DMS153 treated with DMSO at 0.1 percent for 48 hours (cell line): ENCODE measurements at regions not wholly inside any gene's neighbourhood (a gene's known extent, or its start where the extent isn't known, plus 50 kb on each side); places are given as distances from the start of the nearest gene placed in this dataset.
"Not testable (repeated sequence)": the region's sequence is repeated elsewhere in the genome, so short reads cannot be mapped to it uniquely, and the experiment has no call there.

ENCODE experiments used
- DNase-seq: peaks from one replicate; lab custom pipeline; 2025; ENCODE audit not compliant: unreplicated experiment; lab: John Stamatoyannopoulos, UW

- no peak for DNase-seq
These were observed 261.9 kb upstream of the PUDP start for GRCh38 chrX:7409866-7410265.

- DNase-seq = no peak
These were observed 251.4 kb upstream of the PUDP start for GRCh38 chrX:7399373-7399772.

- DNase-seq = no peak
These were observed 242.5 kb upstream of the PUDP start for GRCh38 chrX:7390441-7390840.

GRCh38 chrX:7389576-7389975, 241.6 kb upstream of the PUDP start:
- DNase-seq = no peak

- no peak for DNase-seq
These were observed 237.2 kb upstream of the PUDP start for GRCh38 chrX:7385131-7385530.

- DNase-seq = no peak
These were observed 230.5 kb upstream of the PUDP start for GRCh38 chrX:7378406-7378805.

GRCh38 chrX:7372825-7373525, 225.0 kb upstream of the PUDP start:
- DNase-seq = no peak

GRCh38 chrX:7362111-7362510, 214.2 kb upstream of the PUDP start:
- no peak for DNase-seq

- DNase-seq = no peak
These were observed 204.0 kb upstream of the PUDP start for GRCh38 chrX:7351926-7352325.

GRCh38 chrX:7347465-7347864, 199.5 kb upstream of the PUDP start:
- no peak for DNase-seq

GRCh38 chrX:7346021-7346420, 198.1 kb upstream of the PUDP start:
- DNase-seq = no peak

GRCh38 chrX:7343181-7343580, 195.2 kb upstream of the PUDP start:
- DNase-seq = no peak

- DNase-seq = not testable (repeated sequence)
These were observed 187.9 kb upstream of the PUDP start for GRCh38 chrX:7335816-7336362.

GRCh38 chrX:7334253-7334935, 186.4 kb upstream of the PUDP start:
- no peak for DNase-seq

- DNase-seq = no peak
These were observed 183.2 kb upstream of the PUDP start for GRCh38 chrX:7330971-7331746.

GRCh38 chrX:7330556-7330955, 182.6 kb upstream of the PUDP start:
- no peak for DNase-seq

- DNase-seq = no peak
These were observed 170.7 kb upstream of the PUDP start for GRCh38 chrX:7318661-7319060.

GRCh38 chrX:7318241-7318640, 170.3 kb upstream of the PUDP start:
- DNase-seq = no peak

- DNase-seq = no peak
These were observed 168.9 kb upstream of the PUDP start for GRCh38 chrX:7316887-7317286.

- DNase-seq = no peak
These were observed 168.3 kb upstream of the PUDP start for GRCh38 chrX:7316280-7316679.

- no peak for DNase-seq
These were observed 166.5 kb upstream of the PUDP start for GRCh38 chrX:7314425-7314824.

- no peak for DNase-seq
These were observed 159.8 kb upstream of the PUDP start for GRCh38 chrX:7307720-7308119.
